Astrocyte of the spinal cord (primary cell): ENCODE measurements at regions not wholly inside any gene's neighbourhood (a gene's known extent, or its start where the extent isn't known, plus 50 kb on each side); places are given as distances from the start of the nearest gene placed in this dataset.
"Not testable (repeated sequence)": the region's sequence is repeated elsewhere in the genome, so short reads cannot be mapped to it uniquely, and the experiment has no call there.

Source experiments
- DNase-seq: peaks from one replicate; pipeline ENCODE4 v3.0.0; 2011; ENCODE audit warnings: low read depth, low spot score
- H3K4me3 ChIP-seq: 2 replicates; pipeline ENCODE4 v1.5.1; 2011; ENCODE audit warnings: low read depth, mild to moderate bottlenecking, low read length, moderate library complexity
- in situ Hi-C: cut with HindIII; loops from 2 replicates; pipeline ENCODE4 v1.10.0; 2017; ENCODE audit warnings: low sequenced_read_pairs
- TF ChIP-seq, protein P1 (sequence below): IDR thresholded peaks from 2 replicates; pipeline ENCODE4 v1.5.1; 2012; ENCODE audit warnings: low read depth, mild to moderate bottlenecking, low read length, inconsistent platforms

DNA sequence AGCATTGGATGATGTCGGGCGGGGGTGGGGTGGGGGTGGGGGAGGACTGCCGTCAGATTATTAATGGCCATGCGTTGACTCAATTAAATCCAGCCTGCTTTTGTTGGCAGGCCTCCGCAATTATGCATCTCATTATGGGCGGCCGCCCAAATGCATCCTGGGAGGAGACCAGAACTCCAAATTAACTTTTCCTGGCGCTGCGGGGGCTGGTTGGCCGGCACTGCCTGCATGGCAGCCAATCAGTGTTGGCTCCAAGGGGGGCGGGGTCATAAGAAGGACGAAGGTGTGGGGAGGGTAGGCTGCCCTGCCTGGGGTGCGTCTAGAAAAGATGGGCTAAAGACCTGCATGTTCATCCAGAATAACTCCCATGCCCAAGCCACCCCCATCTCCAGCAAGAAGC is 83.9 kb upstream of the PAX2 start:
- in situ Hi-C loops: no loop called here
- TF ChIP-seq, protein P1, sequence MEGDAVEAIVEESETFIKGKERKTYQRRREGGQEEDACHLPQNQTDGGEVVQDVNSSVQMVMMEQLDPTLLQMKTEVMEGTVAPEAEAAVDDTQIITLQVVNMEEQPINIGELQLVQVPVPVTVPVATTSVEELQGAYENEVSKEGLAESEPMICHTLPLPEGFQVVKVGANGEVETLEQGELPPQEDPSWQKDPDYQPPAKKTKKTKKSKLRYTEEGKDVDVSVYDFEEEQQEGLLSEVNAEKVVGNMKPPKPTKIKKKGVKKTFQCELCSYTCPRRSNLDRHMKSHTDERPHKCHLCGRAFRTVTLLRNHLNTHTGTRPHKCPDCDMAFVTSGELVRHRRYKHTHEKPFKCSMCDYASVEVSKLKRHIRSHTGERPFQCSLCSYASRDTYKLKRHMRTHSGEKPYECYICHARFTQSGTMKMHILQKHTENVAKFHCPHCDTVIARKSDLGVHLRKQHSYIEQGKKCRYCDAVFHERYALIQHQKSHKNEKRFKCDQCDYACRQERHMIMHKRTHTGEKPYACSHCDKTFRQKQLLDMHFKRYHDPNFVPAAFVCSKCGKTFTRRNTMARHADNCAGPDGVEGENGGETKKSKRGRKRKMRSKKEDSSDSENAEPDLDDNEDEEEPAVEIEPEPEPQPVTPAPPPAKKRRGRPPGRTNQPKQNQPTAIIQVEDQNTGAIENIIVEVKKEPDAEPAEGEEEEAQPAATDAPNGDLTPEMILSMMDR: no peak
- H3K4me3 ChIP-seq: no peak overlapping the region
- DNase-seq: no peak

DNA sequence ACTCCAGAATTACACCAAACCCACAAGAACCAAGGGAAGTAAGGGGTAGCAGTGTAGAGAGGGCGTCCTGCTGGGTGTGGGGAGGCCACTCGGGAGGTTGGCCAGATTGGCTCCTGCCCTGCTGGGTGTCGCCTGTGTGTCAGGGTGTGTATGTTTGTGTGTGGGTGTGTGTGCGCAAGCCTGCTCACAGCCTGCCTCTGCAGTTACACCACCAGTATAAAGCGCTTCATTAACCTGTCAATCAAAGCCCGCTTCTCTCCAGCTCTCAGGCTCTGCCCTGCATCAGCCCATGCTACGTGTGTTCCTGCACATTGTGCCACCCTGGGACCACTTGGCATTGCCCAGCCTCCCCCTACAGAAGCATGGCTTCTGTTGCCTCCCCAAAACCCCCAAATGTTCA is 83.3 kb upstream of the PAX2 start:
- in situ Hi-C loops: no loop called here
- DNase-seq: no peak
- TF ChIP-seq, protein P1: no peak
- no peak overlapping the region for H3K4me3 ChIP-seq

DNA sequence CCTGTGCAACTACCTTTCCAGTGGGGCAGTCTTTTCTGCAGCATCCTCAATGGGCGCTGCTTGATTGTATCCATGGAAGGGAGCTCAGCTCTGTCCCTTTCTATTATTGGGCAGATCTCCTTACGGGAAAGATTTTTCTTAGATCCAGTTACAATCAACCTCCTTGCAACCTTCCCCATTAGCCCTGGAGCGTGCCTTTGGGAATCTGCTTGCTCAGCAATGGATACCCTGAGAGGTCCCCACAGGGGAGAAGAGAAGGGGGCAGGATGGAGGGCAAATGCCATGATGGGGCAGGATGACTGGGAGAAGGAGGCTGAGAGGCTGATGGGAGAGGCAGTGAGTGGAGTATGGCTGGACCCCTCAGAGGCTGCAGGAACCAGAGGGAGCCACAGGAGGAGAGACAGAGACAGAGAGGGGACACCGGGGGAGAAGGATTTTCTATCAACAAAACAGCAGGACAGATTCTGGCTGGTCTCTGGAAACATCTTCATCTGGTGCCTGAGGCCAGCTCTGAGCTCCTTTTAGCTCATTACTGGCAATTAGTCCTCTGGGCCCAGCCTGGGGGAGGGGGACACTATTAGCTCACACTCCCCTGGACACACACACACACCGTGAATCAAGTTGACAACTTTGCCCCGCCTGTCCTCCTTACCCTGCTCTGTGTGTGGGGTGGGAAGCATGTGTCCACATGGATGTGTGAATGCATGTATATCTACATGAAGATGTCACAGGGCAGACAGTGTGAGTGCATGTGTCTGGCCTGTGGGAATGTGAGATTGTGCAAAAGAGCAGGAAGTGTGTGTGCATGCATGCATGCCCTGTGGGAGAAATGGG is 80.8 kb upstream of the PAX2 start:
- in situ Hi-C loops: no loop called here

DNA sequence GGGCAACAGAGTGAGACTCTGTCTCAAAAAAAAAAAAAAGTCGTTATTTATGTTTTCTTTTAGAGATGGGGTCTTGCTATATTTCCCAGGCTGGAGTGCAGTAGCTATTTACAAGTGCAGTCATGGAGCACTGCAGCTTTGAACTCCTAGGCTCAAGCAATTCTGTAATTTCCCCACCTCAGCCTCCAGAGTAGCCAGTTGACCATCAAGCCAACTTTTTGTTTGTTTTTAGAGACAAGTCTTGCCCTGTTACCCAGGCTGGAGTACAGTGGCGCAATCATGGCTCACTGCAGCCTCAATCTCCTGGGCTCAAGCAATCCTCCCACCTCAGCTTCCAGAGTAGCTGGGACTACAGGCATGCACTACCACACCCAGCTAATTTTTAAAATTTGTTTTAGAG is 78.7 kb upstream of the PAX2 start:
- in situ Hi-C loops, H3K4me3 ChIP-seq, DNase-seq: not testable (repeated sequence)

More for the DNA sequence above, 80.8 kb upstream of the PAX2 start:
- TF ChIP-seq, protein P1: no peak
- DNase-seq: no peak
- no peak overlapping the region for H3K4me3 ChIP-seq

DNA sequence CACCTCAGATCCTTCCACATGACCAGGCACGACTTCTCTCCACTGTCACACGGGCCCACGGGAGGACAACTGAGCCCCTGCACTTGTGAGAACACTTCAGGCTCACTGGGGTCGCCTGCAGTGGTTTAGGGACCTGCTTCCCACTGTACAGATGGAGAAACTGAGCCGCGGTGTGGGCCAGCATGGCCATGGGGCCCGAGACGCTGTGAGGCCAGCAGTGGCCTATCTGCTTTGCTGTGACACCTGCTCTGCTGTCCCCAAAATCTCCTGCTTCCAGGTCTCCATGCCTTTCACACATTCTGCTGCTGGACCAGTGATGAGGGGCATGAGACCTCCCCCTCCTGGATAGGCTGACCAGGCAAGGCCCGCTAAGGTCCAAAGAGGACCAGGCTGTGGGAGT is 75.8 kb upstream of the PAX2 start:
- no peak overlapping the region for H3K4me3 ChIP-seq
- no peak for DNase-seq
- in situ Hi-C loops: no loop called here
- TF ChIP-seq, protein P1: no peak

DNA sequence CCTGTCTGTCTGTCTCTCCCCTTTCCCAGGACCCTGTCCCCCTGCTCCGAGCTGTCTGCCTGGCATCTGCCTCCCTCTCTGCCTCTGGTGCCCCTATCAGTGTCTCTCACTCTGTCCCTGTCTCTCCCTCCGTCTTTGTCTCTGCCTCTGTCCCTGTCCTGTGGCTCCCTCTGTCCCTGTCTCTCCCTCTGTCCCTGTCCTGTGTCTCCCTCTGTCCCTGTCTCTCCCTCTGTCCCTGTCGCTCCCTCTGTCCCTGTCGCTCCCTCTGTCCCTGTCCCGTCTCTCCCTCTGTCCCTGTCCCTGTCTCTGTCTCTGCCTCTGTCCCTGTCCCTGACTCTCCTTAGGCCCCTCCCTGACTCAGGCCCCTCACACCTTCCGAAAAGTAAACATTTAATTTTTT is 75.0 kb upstream of the PAX2 start:
- in situ Hi-C loops: no loop called here
- TF ChIP-seq, protein P1: no peak
- no peak for DNase-seq
- no peak overlapping the region for H3K4me3 ChIP-seq

DNA sequence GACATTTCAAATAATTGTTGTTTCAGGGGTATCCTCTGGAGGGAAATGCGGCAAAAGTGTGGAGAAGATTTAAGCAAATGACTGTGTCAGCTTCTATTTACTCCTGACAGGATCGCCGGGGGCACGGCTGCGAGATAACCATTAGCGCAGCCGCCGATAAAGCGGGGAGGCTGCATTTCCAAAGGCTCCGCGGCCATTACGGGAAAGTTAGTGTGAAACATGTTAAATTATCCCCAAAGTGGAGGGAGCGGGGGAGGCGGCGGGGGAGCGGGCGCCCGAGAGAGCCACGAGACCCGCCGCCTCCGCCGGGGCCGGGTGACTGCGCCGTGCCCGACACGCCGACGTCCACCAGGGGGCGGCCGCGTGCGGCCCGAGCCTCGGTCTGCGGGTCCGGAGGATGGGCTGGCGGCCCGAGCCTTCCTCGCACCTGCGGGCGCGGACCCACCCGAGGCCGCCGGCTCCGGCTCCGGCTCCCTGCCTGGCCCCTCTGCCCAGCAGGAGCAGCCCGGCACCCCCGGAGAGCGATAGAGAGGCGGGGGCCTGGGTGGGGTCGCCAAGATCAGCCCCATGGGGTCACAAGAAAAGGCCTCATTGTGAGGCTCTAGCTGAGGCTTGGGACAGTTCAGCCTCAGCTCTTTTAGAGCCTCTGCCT is 74.4 kb upstream of the PAX2 start:
- no peak for DNase-seq
- TF ChIP-seq, protein P1: peak; percentile 49
- in situ Hi-C loops: no loop called here
- no peak overlapping the region for H3K4me3 ChIP-seq
